Chondrocyte (in vitro differentiated cells): ENCODE measurements at regions not wholly inside any gene's neighbourhood (a gene's known extent, or its start where the extent isn't known, plus 50 kb on each side); places are given as distances from the start of the nearest gene placed in this dataset.
A peak's percentile ranks its signal among the peaks of the same experiment; 100 is the strongest.
"Not testable (repeated sequence)": the region's sequence is repeated elsewhere in the genome, so short reads cannot be mapped to it uniquely, and the experiment has no call there.

Source experiments
- DNase-seq: peaks from one replicate; pipeline ENCODE4 v3.0.0; 2021; ENCODE audit warnings: mixed read lengths, low spot score
- H3K27ac Mint-ChIP-seq: one replicate; pipeline ENCODE4 v1.8.0; 2021; ENCODE audit warnings: mild to moderate bottlenecking, moderate library complexity, mixed read lengths; ENCODE audit not compliant: unreplicated experiment
- H3K27me3 Mint-ChIP-seq: 2 replicates; pipeline ENCODE4 v1.8.0; 2021; ENCODE audit warnings: low read depth, mixed read lengths
- H3K36me3 Mint-ChIP-seq: 2 replicates; pipeline ENCODE4 v1.8.0; 2021; ENCODE audit warnings: low read depth, mixed read lengths
- H3K4me1 Mint-ChIP-seq: 2 replicates; pipeline ENCODE4 v1.8.0; 2021; ENCODE audit warnings: low read depth, mild to moderate bottlenecking, mixed read lengths
- H3K4me3 Mint-ChIP-seq: one replicate; pipeline ENCODE4 v1.8.0; 2021; ENCODE audit warnings: mild to moderate bottlenecking, moderate library complexity, mixed read lengths; ENCODE audit not compliant: unreplicated experiment
- H3K9me3 Mint-ChIP-seq: 2 replicates; pipeline ENCODE4 v1.8.0; 2021; ENCODE audit warnings: low read depth, mixed read lengths
- TF ChIP-seq, protein P1 (sequence below): fragments of 200-600 bp; sonication (generic); IDR thresholded peaks from 2 replicates; pipeline ENCODE4 v1.5.0; 2021; ENCODE audit warnings: antibody characterized with exemption, mild to moderate bottlenecking, moderate library complexity

DNA sequence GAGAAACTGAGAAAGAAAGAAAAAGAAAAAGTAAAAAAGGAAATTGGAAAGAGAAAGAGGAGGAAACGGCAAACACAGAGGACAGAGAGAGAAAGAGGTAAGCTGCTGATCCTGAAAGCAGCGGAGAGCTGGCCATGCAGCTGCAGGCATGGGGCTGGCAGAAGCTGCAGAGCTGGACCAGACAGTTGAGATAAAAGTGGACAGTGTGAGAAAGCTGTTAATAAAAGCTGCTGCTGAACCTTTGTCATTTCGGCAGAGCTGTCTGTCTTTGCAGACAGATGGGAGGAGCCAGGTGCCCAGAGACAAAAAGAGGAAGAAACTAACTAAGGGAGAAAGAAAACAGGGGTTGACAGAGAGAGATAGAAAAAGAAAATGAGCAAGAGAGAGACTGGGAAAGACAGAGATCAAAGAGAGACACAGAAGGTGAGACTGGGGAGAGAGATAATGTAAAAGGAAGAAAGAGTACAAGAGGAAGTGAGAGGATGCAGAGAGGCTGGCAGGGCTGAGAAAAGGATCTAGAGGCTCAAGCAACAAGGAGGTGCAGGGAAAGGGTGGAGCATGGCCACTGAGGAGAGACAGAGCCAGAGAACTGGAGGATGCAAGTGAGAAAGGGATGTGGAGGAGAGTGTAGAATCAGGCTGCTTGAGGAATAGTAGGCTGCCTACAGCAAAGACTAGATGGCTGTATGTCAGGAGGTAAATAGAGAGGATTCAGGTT, 376.8 kb upstream of the FGF16 start:
- no peak overlapping the region for H3K27ac Mint-ChIP-seq
- H3K36me3 Mint-ChIP-seq = no peaks in the 10 kb centered on the region
- no peaks in the 10 kb centered on the region for H3K27me3 Mint-ChIP-seq
- no peak overlapping the region for H3K4me3 Mint-ChIP-seq
- peaks cover 27% of the 10 kb centered on the region for H3K9me3 Mint-ChIP-seq
- no peak for DNase-seq
- TF ChIP-seq, protein P1, sequence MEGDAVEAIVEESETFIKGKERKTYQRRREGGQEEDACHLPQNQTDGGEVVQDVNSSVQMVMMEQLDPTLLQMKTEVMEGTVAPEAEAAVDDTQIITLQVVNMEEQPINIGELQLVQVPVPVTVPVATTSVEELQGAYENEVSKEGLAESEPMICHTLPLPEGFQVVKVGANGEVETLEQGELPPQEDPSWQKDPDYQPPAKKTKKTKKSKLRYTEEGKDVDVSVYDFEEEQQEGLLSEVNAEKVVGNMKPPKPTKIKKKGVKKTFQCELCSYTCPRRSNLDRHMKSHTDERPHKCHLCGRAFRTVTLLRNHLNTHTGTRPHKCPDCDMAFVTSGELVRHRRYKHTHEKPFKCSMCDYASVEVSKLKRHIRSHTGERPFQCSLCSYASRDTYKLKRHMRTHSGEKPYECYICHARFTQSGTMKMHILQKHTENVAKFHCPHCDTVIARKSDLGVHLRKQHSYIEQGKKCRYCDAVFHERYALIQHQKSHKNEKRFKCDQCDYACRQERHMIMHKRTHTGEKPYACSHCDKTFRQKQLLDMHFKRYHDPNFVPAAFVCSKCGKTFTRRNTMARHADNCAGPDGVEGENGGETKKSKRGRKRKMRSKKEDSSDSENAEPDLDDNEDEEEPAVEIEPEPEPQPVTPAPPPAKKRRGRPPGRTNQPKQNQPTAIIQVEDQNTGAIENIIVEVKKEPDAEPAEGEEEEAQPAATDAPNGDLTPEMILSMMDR = no peak
- no peaks in the 10 kb centered on the region for H3K4me1 Mint-ChIP-seq

GRCh38 chrX:77076896-77077295, 370.3 kb upstream of the FGF16 start:
- Mint-ChIP-seq H3K36me3 (peaks cover 1% of the 10 kb centered on the region), H3K27me3 (no peaks in the 10 kb centered on the region), H3K4me3 (no peak overlapping the region), H3K27ac (no peak overlapping the region), H3K9me3 (peaks cover 56% of the 10 kb centered on the region), H3K4me1 (no peaks in the 10 kb centered on the region)
- TF ChIP-seq, protein P1 = no peak
- DNase-seq = no peak

DNA sequence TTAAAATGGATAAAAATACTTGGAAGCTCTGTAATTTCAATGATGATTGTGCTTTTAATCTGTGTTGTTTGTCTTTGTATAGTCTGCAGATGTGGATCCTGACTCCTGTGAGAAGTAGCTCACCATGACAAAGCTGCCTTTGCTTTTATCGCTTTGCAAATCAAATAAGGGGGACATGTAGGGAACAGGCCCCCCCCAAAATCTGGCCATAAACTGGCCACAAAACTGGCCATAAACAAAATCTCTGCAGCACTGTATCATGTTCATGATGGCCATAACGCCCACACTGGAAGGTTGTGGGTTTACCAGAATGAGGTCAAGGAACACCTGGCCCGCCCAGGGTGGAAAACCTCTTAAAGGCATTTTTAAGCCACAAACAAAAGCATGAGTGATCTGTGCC, 366.0 kb upstream of the FGF16 start:
- H3K27ac Mint-ChIP-seq, H3K4me3 Mint-ChIP-seq, H3K4me1 Mint-ChIP-seq, H3K27me3 Mint-ChIP-seq, H3K36me3 Mint-ChIP-seq, DNase-seq: not testable (repeated sequence)
- peaks cover 51% of the 10 kb centered on the region for H3K9me3 Mint-ChIP-seq

DNA sequence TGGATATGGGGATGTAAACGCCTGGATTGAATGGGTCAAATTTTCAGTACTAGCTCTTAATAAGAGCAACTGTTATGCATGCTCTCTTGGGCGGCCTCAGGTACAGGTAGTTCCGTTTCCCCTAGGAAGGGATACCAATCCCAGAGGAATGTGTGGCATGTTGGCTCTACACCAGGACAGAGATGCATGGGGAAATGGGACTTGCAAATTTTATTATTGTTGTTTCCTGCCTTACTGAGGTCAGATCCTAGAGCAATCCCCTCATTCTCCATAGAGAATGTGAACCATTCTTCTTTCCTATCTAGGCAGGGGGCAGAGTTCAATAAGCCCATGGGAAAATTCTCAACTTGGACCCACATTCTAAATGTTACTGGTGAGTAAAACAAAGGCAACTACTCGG, 361.8 kb upstream of the FGF16 start:
- Mint-ChIP-seq H3K4me3 (no peak overlapping the region), H3K27me3 (no peaks in the 10 kb centered on the region), H3K27ac (no peak overlapping the region), H3K4me1 (peaks cover 16% of the 10 kb centered on the region), H3K36me3 (peaks cover 1% of the 10 kb centered on the region), H3K9me3 (peaks cover 51% of the 10 kb centered on the region)
- no peak for DNase-seq
- TF ChIP-seq, protein P1 = no peak

- TF ChIP-seq, protein P1 = no peak
- DNase-seq = no peak
- no peaks in the 10 kb centered on the region for H3K27me3 Mint-ChIP-seq
- H3K9me3 Mint-ChIP-seq = peaks cover 48% of the 10 kb centered on the region
- no peaks in the 10 kb centered on the region for H3K36me3 Mint-ChIP-seq
- no peak overlapping the region for H3K4me3 Mint-ChIP-seq
- peak overlapping the region; percentile 89 for H3K27ac Mint-ChIP-seq
- peaks cover 16% of the 10 kb centered on the region for H3K4me1 Mint-ChIP-seq
These were observed 359.5 kb upstream of the FGF16 start for GRCh38 chrX:77087529-77088169.

GRCh38 chrX:77088233-77088632, 359.0 kb upstream of the FGF16 start:
- H3K9me3 Mint-ChIP-seq = peaks cover 43% of the 10 kb centered on the region

More at GRCh38 chrX:77088233-77088632, 359.0 kb upstream of the FGF16 start:
- H3K4me1 Mint-ChIP-seq = peaks cover 16% of the 10 kb centered on the region
- H3K27me3 Mint-ChIP-seq = no peaks in the 10 kb centered on the region
- TF ChIP-seq, protein P1 = no peak
- H3K4me3 Mint-ChIP-seq = no peak overlapping the region
- DNase-seq = no peak
- H3K27ac Mint-ChIP-seq = peak overlapping the region; percentile 89
- no peaks in the 10 kb centered on the region for H3K36me3 Mint-ChIP-seq
